PC-9 (cell line): ENCODE measurements at regions not wholly inside any gene's neighbourhood (a gene's known extent, or its start where the extent isn't known, plus 50 kb on each side); places are given as distances from the start of the nearest gene placed in this dataset.
"Not testable (repeated sequence)": the region's sequence is repeated elsewhere in the genome, so short reads cannot be mapped to it uniquely, and the experiment has no call there.

ENCODE experiments used
- CTCF ChIP-seq: fragments of 200-600 bp; sonication (generic); conservative IDR thresholded peaks from 2 replicates; pipeline ENCODE4 v1.6.1; 2017; ENCODE audit warnings: mixed run types, antibody characterized with exemption, mild to moderate bottlenecking, moderate library complexity
- EZH2 ChIP-seq: fragments of 200-600 bp; sonication (generic); IDR thresholded peaks from 2 replicates; pipeline ENCODE4 v1.8.0; 2017; ENCODE audit warnings: antibody characterized with exemption, low read depth

- TF ChIP-seq CTCF, EZH2: not testable (repeated sequence)
These were observed 218.7 kb upstream of the FAM240B start for GRCh38 chr9:38938637-38939036.
